A172 (cell line): ENCODE measurements at regions not wholly inside any gene's neighbourhood (a gene's known extent, or its start where the extent isn't known, plus 50 kb on each side); places are given as distances from the start of the nearest gene placed in this dataset.
"Not testable (repeated sequence)": the region's sequence is repeated elsewhere in the genome, so short reads cannot be mapped to it uniquely, and the experiment has no call there.

Experiments used
- DNase-seq: peaks from one replicate; pipeline ENCODE4 v3.0.0-alpha.2; 2015; ENCODE audit warnings: low spot score

- no peak for DNase-seq
Observed at GRCh38 chr1:213782941-213783672, 204.7 kb upstream of the PROX1 start.

DNA sequence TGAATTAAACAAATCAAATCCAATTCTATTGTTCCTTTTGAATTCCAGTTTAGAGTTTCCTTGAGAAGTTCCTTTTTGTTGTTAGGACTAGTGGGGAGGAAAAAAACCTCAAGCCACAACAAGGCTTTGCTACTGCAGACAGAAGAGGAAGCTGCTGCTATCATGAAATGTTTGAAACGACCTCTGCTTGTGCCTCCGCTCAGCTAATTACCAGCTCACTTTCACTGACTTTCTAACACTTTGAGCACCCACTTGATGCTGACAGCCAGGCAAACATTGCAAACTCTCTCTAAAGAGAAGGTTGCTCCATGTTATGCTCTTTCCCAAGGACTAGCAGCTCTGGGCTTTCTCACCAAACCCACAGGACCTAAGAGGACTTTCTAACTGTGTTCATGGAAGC, 203.9 kb upstream of the PROX1 start:
- no peak for DNase-seq

- DNase-seq, result no peak
Observed at GRCh38 chr1:213786683-213787082, 201.1 kb upstream of the PROX1 start.

DNA sequence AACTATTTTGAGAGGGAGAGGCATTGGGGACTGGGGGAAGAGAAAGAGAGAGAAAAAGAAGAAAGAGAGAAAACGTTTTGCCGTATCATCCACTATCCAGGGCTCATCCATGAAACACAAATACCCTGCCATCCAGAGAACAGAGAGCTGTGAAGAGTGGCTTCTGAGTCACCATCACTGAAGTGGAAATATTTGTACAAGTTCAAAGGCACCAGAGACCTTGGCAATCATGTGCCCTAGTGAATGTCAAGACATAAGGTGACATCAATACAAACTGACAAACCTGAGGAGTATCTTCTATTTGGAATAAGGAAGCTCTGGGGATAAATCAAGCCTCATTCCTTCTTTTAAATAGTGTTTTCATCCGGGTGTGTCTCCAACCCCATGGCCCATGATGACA, 197.2 kb upstream of the PROX1 start:
- DNase-seq, result no peak

GRCh38 chr1:213793482-213794067, 194.2 kb upstream of the PROX1 start:
- DNase-seq, result no peak

DNA sequence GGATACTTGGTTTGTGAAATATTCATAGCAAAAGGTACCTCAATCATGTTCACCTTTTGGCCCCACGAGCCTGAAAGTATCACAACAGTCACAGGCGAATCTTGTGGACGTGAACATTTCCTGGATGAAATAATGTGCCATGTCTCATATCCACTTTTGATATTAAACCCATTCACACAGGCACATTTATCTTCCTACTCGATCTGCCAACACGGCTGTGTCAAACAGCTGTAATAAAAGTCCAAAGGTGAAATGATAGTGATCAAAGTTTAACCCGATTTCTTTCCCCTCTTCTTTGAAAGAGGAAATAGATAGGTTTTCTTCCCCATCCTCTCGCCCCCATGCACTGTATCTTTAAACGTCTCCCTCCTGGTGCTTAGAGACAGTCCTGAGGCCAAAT, 191.2 kb upstream of the PROX1 start:
- no peak for DNase-seq

- not testable (repeated sequence) for DNase-seq
Observed at GRCh38 chr1:213808288-213808687, 179.5 kb upstream of the PROX1 start.

GRCh38 chr1:213817156-213817555, 170.6 kb upstream of the PROX1 start:
- no peak for DNase-seq

DNA sequence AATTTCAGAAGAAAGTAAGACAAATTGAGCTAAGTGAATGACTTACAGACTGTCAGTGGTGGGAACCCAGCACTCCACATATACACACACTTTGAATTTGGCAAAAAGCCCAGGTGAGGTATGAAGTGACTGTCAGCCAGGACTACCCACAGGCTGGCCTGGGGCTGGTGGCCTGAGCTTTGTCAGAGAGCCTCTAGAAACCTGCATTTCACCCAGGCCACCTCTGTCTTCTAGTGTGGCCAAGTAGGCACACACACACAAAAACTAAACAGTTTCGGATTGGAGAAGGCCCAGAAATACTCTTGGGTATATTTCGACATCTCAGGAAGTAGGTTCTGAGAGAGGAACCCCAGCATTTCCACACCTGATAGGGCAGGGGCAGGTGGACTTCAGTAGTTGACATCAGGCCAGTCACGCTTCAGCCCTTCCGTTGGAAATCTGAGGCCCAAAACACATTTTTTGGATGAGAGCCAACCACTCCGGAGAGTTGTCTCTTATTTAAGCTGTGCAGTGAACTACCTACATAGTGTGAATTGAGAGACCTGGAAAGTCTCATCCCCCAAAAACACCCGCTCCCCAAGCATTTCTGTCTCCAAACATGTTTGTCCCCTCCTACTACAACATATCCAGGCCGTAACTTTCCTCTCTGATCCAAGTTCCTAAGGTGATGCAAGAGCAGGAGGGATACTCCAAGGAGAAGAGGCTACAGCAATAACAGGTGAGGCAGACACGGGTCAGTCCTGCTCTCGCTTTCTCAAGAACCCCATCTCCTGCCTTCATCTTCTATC, 167.2 kb upstream of the PROX1 start:
- DNase-seq, result no peak

GRCh38 chr1:213821175-213821942, 166.4 kb upstream of the PROX1 start:
- DNase-seq, result no peak

- no peak for DNase-seq
Observed at GRCh38 chr1:213821943-213822334, 165.8 kb upstream of the PROX1 start.

- no peak for DNase-seq
Observed at GRCh38 chr1:213826891-213827290, 160.9 kb upstream of the PROX1 start.

DNA sequence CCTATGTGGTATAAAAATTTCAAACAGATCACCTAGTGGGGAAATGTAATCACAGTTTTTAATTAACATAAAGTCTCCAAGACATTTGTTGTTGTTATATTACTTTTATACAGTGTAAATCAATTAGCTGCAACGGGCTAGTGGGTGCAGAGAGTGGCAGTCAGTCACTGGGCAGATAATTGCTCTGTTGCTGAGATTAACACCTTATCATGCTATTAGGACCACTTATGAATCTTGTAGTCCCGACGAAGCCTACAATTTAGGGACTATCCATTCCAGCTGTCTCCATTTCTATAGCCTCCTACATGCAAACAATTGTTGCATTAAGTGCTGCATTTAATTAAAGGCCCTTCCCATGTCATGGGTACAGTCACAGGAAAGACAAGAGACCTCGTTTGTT, 158.9 kb upstream of the PROX1 start:
- DNase-seq, result no peak

GRCh38 chr1:213829780-213830179, 158.0 kb upstream of the PROX1 start:
- no peak for DNase-seq

- DNase-seq, result no peak
Observed at GRCh38 chr1:213830371-213830770, 157.4 kb upstream of the PROX1 start.

DNA sequence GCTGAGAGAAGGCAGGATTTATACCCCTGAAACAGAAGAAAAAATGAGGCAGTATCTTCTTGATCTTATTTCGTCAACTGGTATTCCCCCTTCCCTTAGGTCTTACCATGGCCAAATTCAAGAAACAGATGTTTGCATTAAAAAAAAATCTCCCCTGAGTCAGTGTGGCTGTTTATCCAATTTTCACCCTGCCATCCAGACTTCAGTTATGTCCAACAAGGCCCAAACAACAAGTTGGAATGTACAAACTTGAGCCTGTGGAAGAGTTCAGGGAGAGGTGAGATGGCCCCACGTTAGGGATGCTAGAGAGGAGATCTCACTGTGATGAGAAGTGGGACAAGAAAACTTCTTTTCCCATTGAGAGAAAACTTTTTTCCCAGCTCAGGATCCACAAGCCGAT, 147.2 kb upstream of the PROX1 start:
- DNase-seq, result no peak

DNA sequence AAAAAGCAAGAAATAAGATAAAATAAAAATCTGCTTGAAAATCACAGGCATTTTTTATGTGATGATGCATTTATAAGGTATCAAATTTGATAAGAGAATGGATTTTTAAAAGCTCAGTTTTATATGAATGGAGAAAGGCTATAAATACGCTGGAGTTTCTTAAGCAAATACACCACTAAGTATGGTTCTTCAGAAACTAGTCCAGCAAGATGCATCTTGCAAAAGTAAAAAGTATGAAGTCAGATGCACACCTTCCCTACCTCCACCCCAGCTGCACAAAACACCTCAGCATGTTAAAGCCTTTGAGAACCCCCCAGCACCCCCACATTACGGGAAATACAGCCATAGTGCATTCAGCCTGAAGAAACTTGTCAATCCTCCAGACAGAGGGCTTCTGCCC, 143.1 kb upstream of the PROX1 start:
- DNase-seq, result no peak

GRCh38 chr1:213852107-213852506, 135.7 kb upstream of the PROX1 start:
- no peak for DNase-seq

DNA sequence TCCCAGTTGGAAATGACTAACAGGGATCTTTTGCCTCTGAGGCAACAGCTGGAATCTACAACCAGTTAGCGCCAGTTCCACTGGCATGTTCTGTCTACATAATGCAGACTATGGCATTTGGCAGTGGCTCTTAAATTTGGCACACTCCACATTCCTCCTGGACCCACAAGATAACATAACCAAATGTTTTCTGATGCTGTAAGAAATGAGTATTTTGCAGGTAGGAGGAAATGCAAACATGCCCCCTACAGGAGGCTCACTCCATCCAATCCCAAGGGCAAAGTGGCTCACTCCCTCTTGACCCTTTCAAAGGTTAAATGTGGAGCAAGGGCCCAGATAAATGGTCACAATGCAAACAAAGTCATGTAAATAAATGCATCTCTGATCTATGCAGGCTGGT, 129.2 kb upstream of the PROX1 start:
- no peak for DNase-seq

GRCh38 chr1:213861841-213862240, 125.9 kb upstream of the PROX1 start:
- no peak for DNase-seq

- no peak for DNase-seq
Observed at GRCh38 chr1:213864091-213864490, 123.7 kb upstream of the PROX1 start.

- no peak for DNase-seq
Observed at GRCh38 chr1:213868482-213868881, 119.3 kb upstream of the PROX1 start.
